Sigmoid colon (tissue), 6 donors: ENCODE measurements at regions not wholly inside any gene's neighbourhood (a gene's known extent, or its start where the extent isn't known, plus 50 kb on each side); places are given as distances from the start of the nearest gene placed in this dataset.

Experiments
- DNase-seq: peaks from one replicate; pipeline ENCODE4 v3.0.0-alpha.2; 2019
- H3K27ac ChIP-seq, 4 donors: fragments of 200-600 bp; sonication (generic); one replicate each; pipeline ENCODE4 v1.5.1; 2016 to 2019; ENCODE audit warnings: mild to moderate bottlenecking in 1 of 4
- H3K27me3 ChIP-seq, 3 donors: fragments of 200-600 bp; sonication (generic); one replicate each; pipeline ENCODE4 v1.5.1; 2019; ENCODE audit warnings: mild to moderate bottlenecking in 1 of 3
- H3K36me3 ChIP-seq, 4 donors: fragments of 200-600 bp; sonication (generic); one replicate each; pipeline ENCODE4 v1.5.1; 2016 to 2019
- H3K4me1 ChIP-seq, 4 donors: fragments of 200-600 bp; sonication (generic); one replicate each; pipeline ENCODE4 v1.5.1; 2017 to 2019
- H3K4me3 ChIP-seq, 4 donors: fragments of 200-600 bp; sonication (generic); one replicate each; pipeline ENCODE4 v1.5.1; 2017 to 2019; ENCODE audit warnings: mild to moderate bottlenecking in 2 of 4, moderate library complexity in 1 of 4
- H3K9me3 ChIP-seq, 4 donors: fragments of 200-600 bp in 3 of 4; sonication (generic) in 3 of 4; one replicate each; pipeline versions ENCODE4 v1.5.1 to v1.6.1; 2013 to 2019
- EP300 ChIP-seq, 4 donors: sonication (generic); formaldehyde crosslinking; IDR thresholded peaks; one replicate each; pipeline ENCODE4 v1.6.1; 2017; ENCODE audit warnings: antibody characterized with exemption in 4 of 4
- POLR2A ChIP-seq, 2 donors: fragments of 450-650 bp; IDR thresholded peaks; one replicate each; pipeline ENCODE4 v1.6.1; 2016; ENCODE audit warnings: antibody characterized with exemption in 2 of 2, mild to moderate bottlenecking in 2 of 2, moderate library complexity in 2 of 2
- POLR2AphosphoS5 ChIP-seq, 4 donors: sonication (generic); formaldehyde crosslinking; IDR thresholded peaks; one replicate each; pipeline ENCODE4 v1.6.1; 2017; ENCODE audit warnings: antibody characterized with exemption in 4 of 4
- WGBS, 2 donors: extraction: QIAGEN DNeasy Blood & Tissue Kit; methylation state at CpG; one replicate each; pipeline ENCODE4 v1.1.7; 2013; 5-methylcytosine and 5-hydroxymethylcytosine counted together
- intact Hi-C: fragments of 100-400 bp; cut with DNase I; formaldehyde crosslinking; loops from one replicate; pipeline ENCODE4 v1.15.1; 2023
- TF ChIP-seq, protein P1 (sequence below), 4 experiments: fragments of 450-650 bp in 3 of 4; fragments of 200-600 bp in 1 of 4; IDR thresholded peaks; one replicate each; pipeline ENCODE4 v1.5.1; 2016 to 2019; ENCODE audit warnings: antibody characterized with exemption in 4 of 4, mild to moderate bottlenecking in 3 of 4, moderate library complexity in 2 of 4
- donor health status: healthy with polysubstance abuse.
- donor health status: healthy.

DNA sequence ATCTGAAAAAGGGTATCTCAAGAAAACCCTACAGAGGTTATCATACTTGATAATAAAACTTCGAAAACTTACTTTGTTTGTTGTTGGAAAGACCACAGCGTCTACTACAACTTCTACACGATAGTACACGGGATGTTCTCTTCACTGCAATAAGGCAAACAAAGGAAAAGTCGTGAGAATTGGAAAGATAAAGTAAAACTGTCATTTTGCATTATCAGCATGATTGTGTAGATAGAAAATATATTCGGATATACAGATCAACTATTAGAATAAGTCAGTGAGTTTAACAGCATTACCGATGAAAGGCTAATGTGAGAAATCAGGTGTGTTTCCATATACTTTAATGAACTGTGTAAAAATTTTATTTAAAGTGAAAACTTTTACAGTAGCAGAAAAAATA, 287.4 kb downstream of the KLF6 start:
- TF ChIP-seq POLR2AphosphoS5 (IDR thresholded peaks at IDR 0.05): no peak
- TF ChIP-seq EP300 (IDR thresholded peaks at IDR 0.05): no peak
- TF ChIP-seq, protein P1, sequence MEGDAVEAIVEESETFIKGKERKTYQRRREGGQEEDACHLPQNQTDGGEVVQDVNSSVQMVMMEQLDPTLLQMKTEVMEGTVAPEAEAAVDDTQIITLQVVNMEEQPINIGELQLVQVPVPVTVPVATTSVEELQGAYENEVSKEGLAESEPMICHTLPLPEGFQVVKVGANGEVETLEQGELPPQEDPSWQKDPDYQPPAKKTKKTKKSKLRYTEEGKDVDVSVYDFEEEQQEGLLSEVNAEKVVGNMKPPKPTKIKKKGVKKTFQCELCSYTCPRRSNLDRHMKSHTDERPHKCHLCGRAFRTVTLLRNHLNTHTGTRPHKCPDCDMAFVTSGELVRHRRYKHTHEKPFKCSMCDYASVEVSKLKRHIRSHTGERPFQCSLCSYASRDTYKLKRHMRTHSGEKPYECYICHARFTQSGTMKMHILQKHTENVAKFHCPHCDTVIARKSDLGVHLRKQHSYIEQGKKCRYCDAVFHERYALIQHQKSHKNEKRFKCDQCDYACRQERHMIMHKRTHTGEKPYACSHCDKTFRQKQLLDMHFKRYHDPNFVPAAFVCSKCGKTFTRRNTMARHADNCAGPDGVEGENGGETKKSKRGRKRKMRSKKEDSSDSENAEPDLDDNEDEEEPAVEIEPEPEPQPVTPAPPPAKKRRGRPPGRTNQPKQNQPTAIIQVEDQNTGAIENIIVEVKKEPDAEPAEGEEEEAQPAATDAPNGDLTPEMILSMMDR (IDR thresholded peaks at IDR 0.05): no peak
- no peak for TF ChIP-seq POLR2A (IDR thresholded peaks at IDR 0.05)
- no peak overlapping the region for H3K27ac ChIP-seq
- H3K4me1 ChIP-seq: peaks cover 0 to 26% (median 20%) of the 10 kb centered on the region in 4 donors
- H3K9me3 ChIP-seq: no peaks in the 10 kb centered on the region
- H3K36me3 ChIP-seq: no peaks in the 10 kb centered on the region
- DNase-seq: no peak
- WGBS, 2 donors: 85 to 89% methylated on average over 7 of the region's 7 CpGs
- no peak overlapping the region for H3K4me3 ChIP-seq
- no peaks in the 10 kb centered on the region for H3K27me3 ChIP-seq
- intact Hi-C loops: no loop called here

DNA sequence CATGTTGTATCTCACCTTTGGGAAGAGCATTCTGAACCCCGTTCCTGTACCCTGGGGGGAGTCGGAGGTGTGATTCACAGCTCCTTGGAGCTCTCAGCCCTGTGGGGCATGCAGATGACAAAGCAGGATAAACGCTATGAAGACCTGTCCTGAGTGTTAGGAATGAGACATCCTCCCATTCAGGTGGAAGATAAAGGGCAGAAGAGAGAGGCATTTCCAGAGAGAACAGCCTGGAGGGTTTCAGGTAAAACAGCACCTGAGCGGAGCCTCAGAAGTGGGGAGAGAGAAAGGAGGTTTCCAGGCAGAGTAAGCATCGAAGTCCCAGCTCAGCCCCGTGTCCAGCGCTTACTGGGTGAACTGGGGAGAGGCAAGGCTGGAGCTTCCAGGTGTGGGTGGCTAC, 288.9 kb downstream of the KLF6 start:
- Histone ChIP-seq H3K9me3 (no peaks in the 10 kb centered on the region), H3K36me3 (no peaks in the 10 kb centered on the region), H3K27ac (no peak overlapping the region), H3K27me3 (no peaks in the 10 kb centered on the region), H3K4me3 (no peak overlapping the region), H3K4me1 (peaks cover 0 to 26% (median 20%) of the 10 kb centered on the region in 4 donors)
- intact Hi-C loops: no loop called here
- DNase-seq: no peak
- 93 to 95% methylated on average over 7 of the region's 7 CpGs for WGBS, 2 donors
- TF ChIP-seq EP300 (IDR thresholded peaks at IDR 0.05): no peak
- no peak for TF ChIP-seq POLR2AphosphoS5 (IDR thresholded peaks at IDR 0.05)
- TF ChIP-seq POLR2A (IDR thresholded peaks at IDR 0.05): no peak
- TF ChIP-seq, protein P1 (IDR thresholded peaks at IDR 0.05): no peak

DNA sequence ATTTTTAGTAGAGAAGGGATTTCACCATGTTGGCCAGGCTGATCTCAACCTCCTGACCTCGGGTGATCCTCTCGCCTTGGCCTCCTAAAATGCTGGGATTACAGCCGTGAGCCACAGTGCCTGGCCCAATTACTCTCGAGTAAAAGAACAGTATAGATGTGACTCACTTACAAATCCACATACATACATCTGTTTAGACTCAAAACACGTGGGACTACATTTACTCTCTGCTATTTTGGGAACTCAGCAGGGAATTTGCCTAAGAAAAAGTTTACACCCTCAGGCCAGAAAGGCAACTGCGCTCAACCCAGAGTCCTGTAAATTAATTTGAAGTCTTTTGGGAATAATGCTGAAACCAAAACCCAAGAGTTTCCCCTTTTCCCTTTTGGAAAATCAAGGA, 289.7 kb downstream of the KLF6 start:
- TF ChIP-seq POLR2A (IDR thresholded peaks at IDR 0.05) (no peak), POLR2AphosphoS5 (IDR thresholded peaks at IDR 0.05) (no peak), EP300 (IDR thresholded peaks at IDR 0.05) (no peak)
- TF ChIP-seq, protein P1 (IDR thresholded peaks at IDR 0.05): no peak
- Histone ChIP-seq H3K27ac (peak overlapping the region; percentile 25 to 84 (median 72)), H3K36me3 (no peaks in the 10 kb centered on the region), H3K4me1 (peaks cover 0 to 21% (median 15%) of the 10 kb centered on the region in 4 donors), H3K9me3 (no peaks in the 10 kb centered on the region), H3K4me3 (no peak overlapping the region), H3K27me3 (no peaks in the 10 kb centered on the region)
- intact Hi-C loops: no loop called here
- no peak for DNase-seq
- WGBS, 2 donors: 85 to 94% methylated on average over 6 of the region's 6 CpGs

DNA sequence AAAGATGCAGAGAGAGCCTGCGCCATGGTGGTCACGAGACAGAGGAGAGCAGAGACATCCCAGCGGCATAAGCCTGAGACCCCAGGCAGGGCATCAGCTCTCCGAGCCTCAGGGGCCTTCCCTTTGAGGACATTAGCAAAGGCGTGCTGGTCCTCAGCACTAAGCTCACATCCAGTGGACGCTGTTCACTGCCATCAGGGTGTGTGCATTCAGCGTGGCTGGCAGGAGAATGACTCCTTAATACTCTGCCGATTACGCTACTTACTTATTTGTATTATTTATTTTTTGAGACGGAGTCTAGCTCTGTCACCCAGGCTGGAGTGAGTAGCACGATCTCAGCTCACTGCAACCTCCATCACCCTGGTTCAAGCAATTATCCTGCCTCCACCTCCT, 290.2 kb downstream of the KLF6 start:
- no peaks in the 10 kb centered on the region for H3K36me3 ChIP-seq
- no peak for TF ChIP-seq POLR2AphosphoS5 (IDR thresholded peaks at IDR 0.05)
- TF ChIP-seq, protein P1 (IDR thresholded peaks at IDR 0.05): no peak
- TF ChIP-seq EP300 (IDR thresholded peaks at IDR 0.05): no peak
- TF ChIP-seq POLR2A (IDR thresholded peaks at IDR 0.05): no peak
- no peaks in the 10 kb centered on the region for H3K9me3 ChIP-seq
- H3K27me3 ChIP-seq: no peaks in the 10 kb centered on the region
- 93 to 96% methylated on average over 11 of the region's 11 CpGs for WGBS, 2 donors
- H3K4me3 ChIP-seq: peak overlapping the region in 2 of 4 donors; percentile 23 to 32
- peaks cover 0 to 21% (median 13%) of the 10 kb centered on the region in 4 donors for H3K4me1 ChIP-seq
- H3K27ac ChIP-seq: peak overlapping the region; percentile 25 to 84 (median 72)
- no peak for DNase-seq
- intact Hi-C loops: no loop called here
